ENCODE measurements at regions not wholly inside any gene's neighbourhood (a gene's known extent, or its start where the extent isn't known, plus 50 kb on each side); places are given as distances from the start of the nearest gene placed in this dataset.

DNA sequence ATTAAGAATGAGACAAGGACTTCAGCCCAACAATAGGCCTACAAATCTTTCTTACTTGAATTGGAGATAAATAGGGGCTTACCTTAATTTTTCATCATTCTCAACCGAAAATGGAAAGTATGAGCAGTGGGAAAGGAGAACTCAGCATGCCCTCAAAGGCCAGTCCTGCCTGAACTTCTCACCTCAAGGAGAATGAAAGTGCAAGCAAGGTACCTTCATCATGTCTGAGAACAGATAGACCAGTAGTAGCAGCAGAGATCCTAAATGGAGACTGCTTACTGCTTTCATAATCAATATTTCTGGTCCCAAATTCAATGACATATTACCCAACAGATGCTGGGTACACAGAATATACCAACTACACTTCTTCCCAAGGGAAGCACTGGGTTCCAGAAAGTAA, 194.0 kb upstream of the SLITRK1 start:
- Histone ChIP-seq H3K4me1 (ENCODE audit: insufficient read depth, low read length) (no peaks in the 10 kb centered on the region), H3K9ac (ENCODE audit: low read length) (no peak overlapping the region), H3K79me2 (ENCODE audit: insufficient read depth, low read length) (no peaks in the 10 kb centered on the region), H4K20me1 (ENCODE audit: insufficient read depth, low read length) (no peaks in the 10 kb centered on the region), H3K4me3 (ENCODE audit: insufficient read depth, low read depth, low read length) (no peak overlapping the region), H3K27ac (ENCODE audit: low read depth, low read length) (no peak overlapping the region), H3K9me3 (ENCODE audit: insufficient read depth, low read depth, low read length) (no peaks in the 10 kb centered on the region), H3K36me3 (ENCODE audit: insufficient read depth, low read length) (no peaks in the 10 kb centered on the region), H2AFZ (ENCODE audit: low read depth, low read length) (no peak overlapping the region), H3K4me2 (ENCODE audit: low read length) (no peak overlapping the region), H3K27me3 (ENCODE audit: insufficient read depth, low read length) (no peaks in the 10 kb centered on the region)
- H3K4me1 Mint-ChIP-seq (ENCODE audit: low read depth, unreplicated experiment), result no peaks in the 10 kb centered on the region
- no peak for TF ChIP-seq EZH2 (IDR thresholded peaks at IDR 0.05; ENCODE audit: insufficient read depth, low read length)
- TF ChIP-seq, protein P1, sequence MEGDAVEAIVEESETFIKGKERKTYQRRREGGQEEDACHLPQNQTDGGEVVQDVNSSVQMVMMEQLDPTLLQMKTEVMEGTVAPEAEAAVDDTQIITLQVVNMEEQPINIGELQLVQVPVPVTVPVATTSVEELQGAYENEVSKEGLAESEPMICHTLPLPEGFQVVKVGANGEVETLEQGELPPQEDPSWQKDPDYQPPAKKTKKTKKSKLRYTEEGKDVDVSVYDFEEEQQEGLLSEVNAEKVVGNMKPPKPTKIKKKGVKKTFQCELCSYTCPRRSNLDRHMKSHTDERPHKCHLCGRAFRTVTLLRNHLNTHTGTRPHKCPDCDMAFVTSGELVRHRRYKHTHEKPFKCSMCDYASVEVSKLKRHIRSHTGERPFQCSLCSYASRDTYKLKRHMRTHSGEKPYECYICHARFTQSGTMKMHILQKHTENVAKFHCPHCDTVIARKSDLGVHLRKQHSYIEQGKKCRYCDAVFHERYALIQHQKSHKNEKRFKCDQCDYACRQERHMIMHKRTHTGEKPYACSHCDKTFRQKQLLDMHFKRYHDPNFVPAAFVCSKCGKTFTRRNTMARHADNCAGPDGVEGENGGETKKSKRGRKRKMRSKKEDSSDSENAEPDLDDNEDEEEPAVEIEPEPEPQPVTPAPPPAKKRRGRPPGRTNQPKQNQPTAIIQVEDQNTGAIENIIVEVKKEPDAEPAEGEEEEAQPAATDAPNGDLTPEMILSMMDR (IDR thresholded peaks at IDR 0.05; ENCODE audit: insufficient read depth, low read depth, low read length), result no peak
- no peak overlapping the region for H3K4me3 Mint-ChIP-seq (ENCODE audit: unreplicated experiment)
- H3K36me3 Mint-ChIP-seq (ENCODE audit: low read depth, unreplicated experiment), result no peaks in the 10 kb centered on the region
- H3K9me3 Mint-ChIP-seq (ENCODE audit: unreplicated experiment), result no peaks in the 10 kb centered on the region
- no peak for FAIRE-seq
- no peak for DNase-seq (ENCODE audit: low read depth)
- H3K27me3 Mint-ChIP-seq (ENCODE audit: low read depth, unreplicated experiment), result no peaks in the 10 kb centered on the region
- H3K27ac Mint-ChIP-seq (ENCODE audit: unreplicated experiment), result no peak overlapping the region

- no peaks in the 10 kb centered on the region for H3K9me3 Mint-ChIP-seq (ENCODE audit: unreplicated experiment)
- H3K4me1 ChIP-seq (ENCODE audit: insufficient read depth, low read length), result no peaks in the 10 kb centered on the region
- FAIRE-seq (no peak), DNase-seq (ENCODE audit: low read depth) (peak; percentile 77)
- no peak overlapping the region for H3K27ac ChIP-seq (ENCODE audit: low read depth, low read length)
- no peak overlapping the region for H3K4me3 Mint-ChIP-seq (ENCODE audit: unreplicated experiment)
- H3K4me3 ChIP-seq (ENCODE audit: insufficient read depth, low read depth, low read length), result no peak overlapping the region
- no peak overlapping the region for H3K9ac ChIP-seq (ENCODE audit: low read length)
- no peaks in the 10 kb centered on the region for H4K20me1 ChIP-seq (ENCODE audit: insufficient read depth, low read length)
- no peaks in the 10 kb centered on the region for H3K9me3 ChIP-seq (ENCODE audit: insufficient read depth, low read depth, low read length)
- H3K79me2 ChIP-seq (ENCODE audit: insufficient read depth, low read length), result no peaks in the 10 kb centered on the region
- peaks cover 7% of the 10 kb centered on the region for H3K4me1 Mint-ChIP-seq (ENCODE audit: low read depth, unreplicated experiment)
- H3K4me2 ChIP-seq (ENCODE audit: low read length), result no peak overlapping the region
- TF ChIP-seq EZH2 (IDR thresholded peaks at IDR 0.05; ENCODE audit: insufficient read depth, low read length), result no peak
- TF ChIP-seq, protein P1 (IDR thresholded peaks at IDR 0.05; ENCODE audit: insufficient read depth, low read depth, low read length), result no peak
- H3K27ac Mint-ChIP-seq (ENCODE audit: unreplicated experiment), result no peak overlapping the region
- no peaks in the 10 kb centered on the region for H3K27me3 ChIP-seq (ENCODE audit: insufficient read depth, low read length)
- no peaks in the 10 kb centered on the region for H3K27me3 Mint-ChIP-seq (ENCODE audit: low read depth, unreplicated experiment)
- H3K36me3 Mint-ChIP-seq (ENCODE audit: low read depth, unreplicated experiment), result no peaks in the 10 kb centered on the region
- no peaks in the 10 kb centered on the region for H3K36me3 ChIP-seq (ENCODE audit: insufficient read depth, low read length)
- H2AFZ ChIP-seq (ENCODE audit: low read depth, low read length), result no peak overlapping the region
These were observed 168.3 kb upstream of the SLITRK1 start for GRCh38 chr13:84050536-84050935.

GRCh38 chr13:84049443-84050219, 167.4 kb upstream of the SLITRK1 start:
- Histone ChIP-seq H3K9ac (ENCODE audit: low read length) (no peak overlapping the region), H3K27me3 (ENCODE audit: insufficient read depth, low read length) (no peaks in the 10 kb centered on the region), H3K27ac (ENCODE audit: low read depth, low read length) (no peak overlapping the region), H3K79me2 (ENCODE audit: insufficient read depth, low read length) (no peaks in the 10 kb centered on the region), H3K9me3 (ENCODE audit: insufficient read depth, low read depth, low read length) (no peaks in the 10 kb centered on the region), H3K4me1 (ENCODE audit: insufficient read depth, low read length) (no peaks in the 10 kb centered on the region), H3K4me2 (ENCODE audit: low read length) (no peak overlapping the region), H3K36me3 (ENCODE audit: insufficient read depth, low read length) (no peaks in the 10 kb centered on the region), H3K4me3 (ENCODE audit: insufficient read depth, low read depth, low read length) (no peak overlapping the region), H4K20me1 (ENCODE audit: insufficient read depth, low read length) (no peaks in the 10 kb centered on the region), H2AFZ (ENCODE audit: low read depth, low read length) (no peak overlapping the region)
- DNase-seq (ENCODE audit: low read depth) (peak; percentile 42), FAIRE-seq (no peak)
- Mint-ChIP-seq H3K27ac (ENCODE audit: unreplicated experiment) (no peak overlapping the region), H3K27me3 (ENCODE audit: low read depth, unreplicated experiment) (no peaks in the 10 kb centered on the region), H3K9me3 (ENCODE audit: unreplicated experiment) (no peaks in the 10 kb centered on the region), H3K4me1 (ENCODE audit: low read depth, unreplicated experiment) (peaks cover 7% of the 10 kb centered on the region), H3K36me3 (ENCODE audit: low read depth, unreplicated experiment) (no peaks in the 10 kb centered on the region), H3K4me3 (ENCODE audit: unreplicated experiment) (no peak overlapping the region)
- TF ChIP-seq, protein P1 (IDR thresholded peaks at IDR 0.05; ENCODE audit: insufficient read depth, low read depth, low read length), result no peak
- no peak for TF ChIP-seq EZH2 (IDR thresholded peaks at IDR 0.05; ENCODE audit: insufficient read depth, low read length)

All from astrocyte (in vitro differentiated cells and primary cell).